GM23248 (cell line): ENCODE measurements at regions not wholly inside any gene's neighbourhood (a gene's known extent, or its start where the extent isn't known, plus 50 kb on each side); places are given as distances from the start of the nearest gene placed in this dataset.

ENCODE experiments used
- DNase-seq: peaks from one replicate; pipeline ENCODE4 v3.0.0-alpha.2; 2015
- H2AFZ ChIP-seq: fragments of 200-600 bp; sonication (generic); 2 replicates; pipeline ENCODE4 v1.6.1; 2016; ENCODE audit warnings: antibody characterized with exemption
- H3F3A ChIP-seq: fragments of 200-600 bp; sonication (generic); 2 replicates; pipeline ENCODE4 v1.6.1; 2016; ENCODE audit warnings: mild to moderate bottlenecking, antibody characterized with exemption, mixed run types; ENCODE audit not compliant: insufficient read depth
- H3K27ac ChIP-seq: fragments of 200-600 bp; sonication (generic); 2 replicates; pipeline ENCODE4 v1.5.1; 2016; ENCODE audit warnings: mild to moderate bottlenecking
- H3K27me3 ChIP-seq: fragments of 200-600 bp; sonication (generic); replicated peaks from 2 replicates; pipeline ENCODE4 v1.6.1; 2016; ENCODE audit warnings: mild to moderate bottlenecking; ENCODE audit not compliant: insufficient read depth
- H3K36me3 ChIP-seq: fragments of 200-600 bp; sonication (generic); 2 replicates; pipeline ENCODE4 v1.6.1; 2016; ENCODE audit warnings: low read depth, mild to moderate bottlenecking
- H3K4me1 ChIP-seq: fragments of 200-600 bp; sonication (generic); 2 replicates; pipeline ENCODE4 v1.6.1; 2016; ENCODE audit warnings: mild to moderate bottlenecking; ENCODE audit not compliant: insufficient read depth
- H3K4me2 ChIP-seq: fragments of 200-600 bp; sonication (generic); one replicate; pipeline ENCODE4 v1.6.1; 2016; ENCODE audit warnings: mild to moderate bottlenecking; ENCODE audit not compliant: unreplicated experiment
- H3K4me3 ChIP-seq: fragments of 200-600 bp; sonication (generic); 2 replicates; pipeline ENCODE4 v1.5.1; 2016; ENCODE audit warnings: mild to moderate bottlenecking
- H3K79me2 ChIP-seq: fragments of 200-600 bp; sonication (generic); 2 replicates; pipeline ENCODE4 v1.6.1; 2016; ENCODE audit warnings: mild to moderate bottlenecking; ENCODE audit not compliant: insufficient read depth
- H3K9ac ChIP-seq: fragments of 200-600 bp; sonication (generic); 2 replicates; pipeline ENCODE4 v1.6.1; 2016; ENCODE audit warnings: mild to moderate bottlenecking
- H3K9me2 ChIP-seq: fragments of 200-600 bp; sonication (generic); 2 replicates; pipeline ENCODE4 v1.6.1; 2016; ENCODE audit warnings: mixed run types, mild to moderate bottlenecking, moderate library complexity; ENCODE audit not compliant: insufficient read depth
- H3K9me3 ChIP-seq: fragments of 200-600 bp; sonication (generic); one replicate; pipeline ENCODE4 v1.6.1; 2017; ENCODE audit warnings: low read depth
- H4K20me1 ChIP-seq: fragments of 200-600 bp; sonication (generic); 2 replicates; pipeline ENCODE4 v1.6.0; 2016; ENCODE audit not compliant: insufficient read depth
- EZH2 ChIP-seq: fragments of 200-600 bp; sonication (generic); IDR thresholded peaks from 2 replicates; pipeline ENCODE4 v1.6.1; 2018; ENCODE audit warnings: antibody characterized with exemption, mild to moderate bottlenecking; ENCODE audit not compliant: insufficient read depth, poor library complexity, severe bottlenecking
- EZH2phosphoT487 ChIP-seq: fragments of 200-600 bp; sonication (generic); IDR thresholded peaks from 2 replicates; pipeline ENCODE4 v1.6.1; 2018; ENCODE audit warnings: antibody characterized with exemption, moderate library complexity, mild to moderate bottlenecking, low read depth; ENCODE audit not compliant: insufficient read depth
- WGBS, 2 experiments: methylation state at CpG; one replicate each; pipeline ENCODE4 v1.1.6; 2015 to 2017; ENCODE audit warnings: low lambda C conversion rate in 2 of 2, low coverage in 1 of 2; ENCODE audit errors: missing lambda C conversion rate in 2 of 2; 5-methylcytosine and 5-hydroxymethylcytosine counted together
- in situ Hi-C: fragments of 300-500 bp; cut with MboI; formaldehyde crosslinking; loops from 2 replicates; pipeline ENCODE4 v1.15.0; 2020

DNA sequence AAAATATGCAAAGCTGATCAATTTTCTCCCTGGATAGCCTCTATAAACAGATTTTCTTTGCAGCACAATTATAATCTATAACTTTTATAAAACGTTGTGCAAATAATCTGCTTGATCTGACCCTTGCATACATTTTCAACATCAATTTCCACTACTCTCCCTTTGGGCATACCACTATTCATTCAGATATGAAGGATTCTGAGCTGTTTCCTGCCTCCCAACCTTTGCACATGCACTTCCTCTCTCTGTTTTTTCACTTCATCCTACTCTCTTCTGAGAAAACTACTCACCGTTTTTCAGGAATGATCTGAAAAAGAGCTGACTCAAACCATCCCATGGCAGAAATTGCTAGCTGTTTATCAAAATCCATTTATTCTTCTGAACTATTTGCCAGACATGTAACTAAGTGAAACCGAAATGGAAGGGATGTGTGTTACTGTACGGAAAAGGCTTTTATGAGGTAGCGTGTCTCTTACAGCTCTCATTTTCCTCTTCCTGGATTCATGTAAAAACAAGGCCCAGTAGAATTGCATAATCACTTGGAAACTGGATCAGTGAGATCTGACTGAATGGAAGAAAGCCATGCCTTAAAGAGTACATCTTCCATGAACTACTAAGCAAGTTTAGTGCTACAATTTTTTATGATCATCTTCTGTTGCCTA lies 1447.3 kb upstream of the MIR17HG start:
- Histone ChIP-seq H3K4me1 (no peaks in the 10 kb centered on the region), H3K4me2 (no peak overlapping the region), H3K79me2 (no peaks in the 10 kb centered on the region), H4K20me1 (no peaks in the 10 kb centered on the region), H3K4me3 (no peak overlapping the region), H3F3A (no peaks in the 10 kb centered on the region; the same call in 1 of the 2 replicates), H3K9me2 (no peaks in the 10 kb centered on the region), H3K9me3 (no peaks in the 10 kb centered on the region), H3K27me3 (no peaks in the 10 kb centered on the region), H3K9ac (no peak overlapping the region), H2AFZ (peak overlapping the region; percentile 57), H3K36me3 (no peaks in the 10 kb centered on the region), H3K27ac (no peak overlapping the region)
- in situ Hi-C loops, result no loop called here
- 29 to 36% methylated on average over 5 of the region's 5 CpGs for WGBS, 2 experiments
- TF ChIP-seq EZH2phosphoT487 (no peak), EZH2 (no peak)
- DNase-seq, result peak; percentile 22

DNA sequence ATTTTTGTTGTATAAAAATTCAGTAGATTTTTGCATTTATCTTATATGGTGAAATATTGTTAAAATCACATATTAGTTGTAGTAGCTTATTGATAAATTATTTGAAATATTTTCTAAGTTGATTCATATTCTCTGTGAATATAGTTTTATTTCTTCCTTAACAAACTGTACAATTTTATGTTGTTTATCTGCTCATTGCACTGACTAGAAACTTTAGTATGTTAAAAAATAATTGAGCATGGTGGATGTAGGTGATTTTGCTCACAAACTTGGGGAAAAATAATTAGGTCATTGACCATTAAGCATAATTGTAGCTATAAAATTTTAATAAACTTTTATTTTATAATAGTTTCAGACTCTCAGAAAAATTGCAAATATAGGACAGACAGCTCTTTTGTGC lies 1445.3 kb upstream of the MIR17HG start:
- Histone ChIP-seq H3K4me2 (no peak overlapping the region), H3K4me3 (no peak overlapping the region), H4K20me1 (no peaks in the 10 kb centered on the region), H3K36me3 (no peaks in the 10 kb centered on the region), H3K27ac (no peak overlapping the region), H2AFZ (no peak overlapping the region), H3K9me3 (no peaks in the 10 kb centered on the region), H3K9me2 (no peaks in the 10 kb centered on the region), H3K4me1 (no peaks in the 10 kb centered on the region), H3K9ac (no peak overlapping the region), H3K79me2 (no peaks in the 10 kb centered on the region), H3K27me3 (no peaks in the 10 kb centered on the region), H3F3A (no peaks in the 10 kb centered on the region; the same call in 1 of the 2 replicates)
- in situ Hi-C loops, result no loop called here
- no peak for TF ChIP-seq EZH2phosphoT487
- no peak for TF ChIP-seq EZH2
- no peak for DNase-seq

DNA sequence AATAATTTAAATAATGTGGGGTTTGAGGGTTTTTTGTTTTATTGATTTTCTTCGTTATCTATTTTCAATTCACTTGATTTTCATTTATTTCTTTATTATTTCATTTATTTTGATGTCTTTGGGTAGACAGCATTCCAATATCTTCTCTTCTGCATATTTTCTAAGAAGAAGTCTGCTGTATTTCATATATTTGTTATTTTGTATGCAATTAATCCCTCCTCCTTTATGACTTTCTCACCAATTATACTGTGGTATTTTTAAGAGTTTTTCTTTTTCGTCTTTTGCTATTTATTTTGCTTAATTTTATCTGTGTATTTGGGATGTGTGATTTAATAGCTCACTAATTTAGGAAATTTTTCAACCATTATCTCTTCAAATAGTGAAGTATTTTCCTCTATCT lies 1444.4 kb upstream of the MIR17HG start:
- Histone ChIP-seq H2AFZ (no peak overlapping the region), H3K36me3 (no peaks in the 10 kb centered on the region), H3K4me1 (no peaks in the 10 kb centered on the region), H3F3A (no peaks in the 10 kb centered on the region; the same call in 1 of the 2 replicates), H4K20me1 (no peaks in the 10 kb centered on the region), H3K27me3 (no peaks in the 10 kb centered on the region), H3K9ac (no peak overlapping the region), H3K9me2 (no peaks in the 10 kb centered on the region), H3K27ac (no peak overlapping the region), H3K9me3 (no peaks in the 10 kb centered on the region), H3K4me2 (no peak overlapping the region), H3K79me2 (no peaks in the 10 kb centered on the region), H3K4me3 (no peak overlapping the region)
- WGBS, 2 experiments, result 19 to 33% methylated on average over 2 of the region's 2 CpGs
- in situ Hi-C loops, result no loop called here
- TF ChIP-seq EZH2phosphoT487, result no peak
- TF ChIP-seq EZH2, result no peak
- no peak for DNase-seq

DNA sequence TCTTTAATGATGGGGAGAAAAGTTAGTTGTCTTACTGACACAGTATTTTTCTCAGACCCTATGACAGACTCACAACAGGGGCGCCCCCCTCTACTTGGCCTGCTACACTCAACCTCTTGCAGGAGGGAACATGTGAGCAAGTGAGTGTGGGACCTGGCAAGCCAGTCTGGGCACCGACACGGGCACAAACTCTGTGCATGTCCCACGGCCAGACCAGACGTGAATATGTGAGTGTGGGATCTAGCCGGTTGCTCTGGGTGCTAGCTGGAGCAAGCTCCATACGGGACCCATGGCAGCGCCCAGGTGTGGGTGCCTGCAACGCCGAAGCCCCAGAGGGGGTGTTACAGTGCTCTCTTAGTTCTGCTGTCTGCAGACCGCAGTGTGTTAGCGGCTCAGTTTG lies 1437.3 kb upstream of the MIR17HG start:
- in situ Hi-C loops, result no loop called here
- Histone ChIP-seq H3K27ac (no peak overlapping the region), H3K4me2 (no peak overlapping the region), H3K9me2 (no peaks in the 10 kb centered on the region), H3K4me3 (no peak overlapping the region), H4K20me1 (no peaks in the 10 kb centered on the region), H3K4me1 (no peaks in the 10 kb centered on the region), H3K9me3 (no peaks in the 10 kb centered on the region), H3F3A (no peaks in the 10 kb centered on the region), H3K36me3 (no peaks in the 10 kb centered on the region), H3K9ac (no peak overlapping the region), H2AFZ (no peak overlapping the region), H3K27me3 (no peaks in the 10 kb centered on the region), H3K79me2 (no peaks in the 10 kb centered on the region)
- no peak for DNase-seq
- no peak for TF ChIP-seq EZH2
- TF ChIP-seq EZH2phosphoT487, result no peak
- WGBS, 2 experiments, result 61 to 62% methylated on average over 12 of the region's 12 CpGs

DNA sequence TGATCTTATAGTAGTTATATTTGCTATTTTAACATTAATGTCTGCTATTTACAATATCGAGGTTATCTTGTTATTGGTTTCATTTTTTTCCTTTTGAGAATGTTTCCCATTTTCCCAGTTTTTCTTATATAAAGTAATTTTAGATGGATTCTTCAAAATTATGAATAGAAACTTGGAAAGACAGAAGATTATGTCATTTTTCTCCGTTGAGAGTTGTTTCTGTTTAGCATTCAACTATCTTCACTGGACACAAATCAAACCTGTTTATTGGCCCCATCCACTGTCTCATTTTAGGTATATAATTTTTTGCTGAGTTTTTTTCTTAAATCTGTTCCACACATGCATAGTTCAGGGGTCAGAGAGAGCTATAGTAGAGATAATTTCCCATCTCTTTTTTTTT lies 1430.9 kb upstream of the MIR17HG start:
- WGBS, 2 experiments, result 25 to 32% methylated on average over 2 of the region's 2 CpGs
- Histone ChIP-seq H3K9me2 (no peaks in the 10 kb centered on the region), H3K79me2 (no peaks in the 10 kb centered on the region), H3K27ac (no peak overlapping the region), H3K4me2 (no peak overlapping the region), H3K4me3 (no peak overlapping the region), H4K20me1 (no peaks in the 10 kb centered on the region), H3K4me1 (no peaks in the 10 kb centered on the region), H3F3A (no peaks in the 10 kb centered on the region), H3K9me3 (no peaks in the 10 kb centered on the region), H3K9ac (no peak overlapping the region), H2AFZ (no peak overlapping the region), H3K36me3 (no peaks in the 10 kb centered on the region), H3K27me3 (no peaks in the 10 kb centered on the region)
- no peak for DNase-seq
- in situ Hi-C loops, result no loop called here
- TF ChIP-seq EZH2phosphoT487, result no peak
- TF ChIP-seq EZH2, result no peak
